ENCODE measurements at regions not wholly inside any gene's neighbourhood (a gene's known extent, or its start where the extent isn't known, plus 50 kb on each side); places are given as distances from the start of the nearest gene placed in this dataset.

DNA sequence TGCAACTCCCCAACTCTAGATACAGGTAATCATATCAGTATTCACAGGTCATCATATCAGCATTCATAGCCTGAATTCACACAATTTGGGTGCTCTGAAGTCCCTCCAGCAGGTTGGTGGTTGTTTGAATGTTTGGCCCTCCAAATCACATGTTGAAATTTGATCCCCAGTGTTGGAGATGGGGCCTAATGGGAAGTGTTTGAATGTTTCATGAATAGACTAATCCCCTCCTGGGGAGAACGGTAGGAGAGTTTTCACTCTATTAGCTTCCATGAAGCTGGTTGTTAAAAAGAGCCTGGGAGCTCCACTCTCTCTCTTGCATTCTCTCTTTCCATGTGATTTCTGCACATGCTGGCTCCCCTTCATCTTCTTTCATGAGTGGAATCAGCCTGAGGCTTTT, 288.6 kb upstream of the PCDH9 start:
- no peak for TF ChIP-seq EZH2 (IDR thresholded peaks at IDR 0.05; ENCODE audit: insufficient read depth, poor library complexity, severe bottlenecking)
- TF ChIP-seq EZH2phosphoT487 (IDR thresholded peaks at IDR 0.05; ENCODE audit: insufficient read depth, low read depth): no peak

Measured in GM23248 (cell line).